ENCODE measurements at regions not wholly inside any gene's neighbourhood (a gene's known extent, or its start where the extent isn't known, plus 50 kb on each side); places are given as distances from the start of the nearest gene placed in this dataset.

GRCh38 chr1:56212143-56212542 lies 367.2 kb downstream of the PLPP3 start (continued):
- TF ChIP-seq, protein P1, sequence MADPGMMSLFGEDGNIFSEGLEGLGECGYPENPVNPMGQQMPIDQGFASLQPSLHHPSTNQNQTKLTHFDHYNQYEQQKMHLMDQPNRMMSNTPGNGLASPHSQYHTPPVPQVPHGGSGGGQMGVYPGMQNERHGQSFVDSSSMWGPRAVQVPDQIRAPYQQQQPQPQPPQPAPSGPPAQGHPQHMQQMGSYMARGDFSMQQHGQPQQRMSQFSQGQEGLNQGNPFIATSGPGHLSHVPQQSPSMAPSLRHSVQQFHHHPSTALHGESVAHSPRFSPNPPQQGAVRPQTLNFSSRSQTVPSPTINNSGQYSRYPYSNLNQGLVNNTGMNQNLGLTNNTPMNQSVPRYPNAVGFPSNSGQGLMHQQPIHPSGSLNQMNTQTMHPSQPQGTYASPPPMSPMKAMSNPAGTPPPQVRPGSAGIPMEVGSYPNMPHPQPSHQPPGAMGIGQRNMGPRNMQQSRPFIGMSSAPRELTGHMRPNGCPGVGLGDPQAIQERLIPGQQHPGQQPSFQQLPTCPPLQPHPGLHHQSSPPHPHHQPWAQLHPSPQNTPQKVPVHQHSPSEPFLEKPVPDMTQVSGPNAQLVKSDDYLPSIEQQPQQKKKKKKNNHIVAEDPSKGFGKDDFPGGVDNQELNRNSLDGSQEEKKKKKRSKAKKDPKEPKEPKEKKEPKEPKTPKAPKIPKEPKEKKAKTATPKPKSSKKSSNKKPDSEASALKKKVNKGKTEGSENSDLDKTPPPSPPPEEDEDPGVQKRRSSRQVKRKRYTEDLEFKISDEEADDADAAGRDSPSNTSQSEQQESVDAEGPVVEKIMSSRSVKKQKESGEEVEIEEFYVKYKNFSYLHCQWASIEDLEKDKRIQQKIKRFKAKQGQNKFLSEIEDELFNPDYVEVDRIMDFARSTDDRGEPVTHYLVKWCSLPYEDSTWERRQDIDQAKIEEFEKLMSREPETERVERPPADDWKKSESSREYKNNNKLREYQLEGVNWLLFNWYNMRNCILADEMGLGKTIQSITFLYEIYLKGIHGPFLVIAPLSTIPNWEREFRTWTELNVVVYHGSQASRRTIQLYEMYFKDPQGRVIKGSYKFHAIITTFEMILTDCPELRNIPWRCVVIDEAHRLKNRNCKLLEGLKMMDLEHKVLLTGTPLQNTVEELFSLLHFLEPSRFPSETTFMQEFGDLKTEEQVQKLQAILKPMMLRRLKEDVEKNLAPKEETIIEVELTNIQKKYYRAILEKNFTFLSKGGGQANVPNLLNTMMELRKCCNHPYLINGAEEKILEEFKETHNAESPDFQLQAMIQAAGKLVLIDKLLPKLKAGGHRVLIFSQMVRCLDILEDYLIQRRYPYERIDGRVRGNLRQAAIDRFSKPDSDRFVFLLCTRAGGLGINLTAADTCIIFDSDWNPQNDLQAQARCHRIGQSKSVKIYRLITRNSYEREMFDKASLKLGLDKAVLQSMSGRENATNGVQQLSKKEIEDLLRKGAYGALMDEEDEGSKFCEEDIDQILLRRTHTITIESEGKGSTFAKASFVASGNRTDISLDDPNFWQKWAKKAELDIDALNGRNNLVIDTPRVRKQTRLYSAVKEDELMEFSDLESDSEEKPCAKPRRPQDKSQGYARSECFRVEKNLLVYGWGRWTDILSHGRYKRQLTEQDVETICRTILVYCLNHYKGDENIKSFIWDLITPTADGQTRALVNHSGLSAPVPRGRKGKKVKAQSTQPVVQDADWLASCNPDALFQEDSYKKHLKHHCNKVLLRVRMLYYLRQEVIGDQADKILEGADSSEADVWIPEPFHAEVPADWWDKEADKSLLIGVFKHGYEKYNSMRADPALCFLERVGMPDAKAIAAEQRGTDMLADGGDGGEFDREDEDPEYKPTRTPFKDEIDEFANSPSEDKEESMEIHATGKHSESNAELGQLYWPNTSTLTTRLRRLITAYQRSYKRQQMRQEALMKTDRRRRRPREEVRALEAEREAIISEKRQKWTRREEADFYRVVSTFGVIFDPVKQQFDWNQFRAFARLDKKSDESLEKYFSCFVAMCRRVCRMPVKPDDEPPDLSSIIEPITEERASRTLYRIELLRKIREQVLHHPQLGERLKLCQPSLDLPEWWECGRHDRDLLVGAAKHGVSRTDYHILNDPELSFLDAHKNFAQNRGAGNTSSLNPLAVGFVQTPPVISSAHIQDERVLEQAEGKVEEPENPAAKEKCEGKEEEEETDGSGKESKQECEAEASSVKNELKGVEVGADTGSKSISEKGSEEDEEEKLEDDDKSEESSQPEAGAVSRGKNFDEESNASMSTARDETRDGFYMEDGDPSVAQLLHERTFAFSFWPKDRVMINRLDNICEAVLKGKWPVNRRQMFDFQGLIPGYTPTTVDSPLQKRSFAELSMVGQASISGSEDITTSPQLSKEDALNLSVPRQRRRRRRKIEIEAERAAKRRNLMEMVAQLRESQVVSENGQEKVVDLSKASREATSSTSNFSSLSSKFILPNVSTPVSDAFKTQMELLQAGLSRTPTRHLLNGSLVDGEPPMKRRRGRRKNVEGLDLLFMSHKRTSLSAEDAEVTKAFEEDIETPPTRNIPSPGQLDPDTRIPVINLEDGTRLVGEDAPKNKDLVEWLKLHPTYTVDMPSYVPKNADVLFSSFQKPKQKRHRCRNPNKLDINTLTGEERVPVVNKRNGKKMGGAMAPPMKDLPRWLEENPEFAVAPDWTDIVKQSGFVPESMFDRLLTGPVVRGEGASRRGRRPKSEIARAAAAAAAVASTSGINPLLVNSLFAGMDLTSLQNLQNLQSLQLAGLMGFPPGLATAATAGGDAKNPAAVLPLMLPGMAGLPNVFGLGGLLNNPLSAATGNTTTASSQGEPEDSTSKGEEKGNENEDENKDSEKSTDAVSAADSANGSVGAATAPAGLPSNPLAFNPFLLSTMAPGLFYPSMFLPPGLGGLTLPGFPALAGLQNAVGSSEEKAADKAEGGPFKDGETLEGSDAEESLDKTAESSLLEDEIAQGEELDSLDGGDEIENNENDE (IDR thresholded peaks at IDR 0.05; ENCODE audit: insufficient replicate concordance, low read length): no peak
- TF ChIP-seq MAX (IDR thresholded peaks at IDR 0.05): no peak
- no peak for TF ChIP-seq MAFK (IDR thresholded peaks at IDR 0.05; ENCODE audit: low read depth, low read length)
- TF ChIP-seq SP4 (IDR thresholded peaks at IDR 0.05; ENCODE audit: low read length): no peak
